ENCODE measurements at regions not wholly inside any gene's neighbourhood (a gene's known extent, or its start where the extent isn't known, plus 50 kb on each side); places are given as distances from the start of the nearest gene placed in this dataset.

DNA sequence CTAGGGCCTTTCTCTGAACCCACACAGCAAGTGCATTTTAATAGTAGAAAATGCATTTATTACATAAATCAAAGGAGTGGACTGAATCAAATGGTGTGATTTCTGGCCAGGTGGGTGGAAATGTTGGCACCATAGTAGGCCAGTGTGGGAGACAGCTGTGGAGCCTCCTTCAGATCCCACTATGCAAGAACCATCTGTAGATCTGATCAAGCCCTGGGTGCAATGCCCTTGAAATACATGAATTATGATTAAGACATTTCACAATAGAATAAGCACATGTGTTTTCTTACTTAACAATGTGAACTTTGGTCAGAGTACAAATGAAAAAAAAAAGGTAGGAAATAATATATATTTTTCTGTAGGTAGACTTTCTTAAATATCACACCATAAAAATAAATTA, 204.3 kb downstream of the PCDH7 start:
- Mint-ChIP-seq H3K4me1 (no peaks in the 10 kb centered on the region), H3K36me3 (no peaks in the 10 kb centered on the region), H3K27me3 (no peaks in the 10 kb centered on the region), H3K9me3 (no peaks in the 10 kb centered on the region), H3K27ac (no peak overlapping the region), H3K4me3 (no peak overlapping the region)
- ATAC-seq: no peak

DNA sequence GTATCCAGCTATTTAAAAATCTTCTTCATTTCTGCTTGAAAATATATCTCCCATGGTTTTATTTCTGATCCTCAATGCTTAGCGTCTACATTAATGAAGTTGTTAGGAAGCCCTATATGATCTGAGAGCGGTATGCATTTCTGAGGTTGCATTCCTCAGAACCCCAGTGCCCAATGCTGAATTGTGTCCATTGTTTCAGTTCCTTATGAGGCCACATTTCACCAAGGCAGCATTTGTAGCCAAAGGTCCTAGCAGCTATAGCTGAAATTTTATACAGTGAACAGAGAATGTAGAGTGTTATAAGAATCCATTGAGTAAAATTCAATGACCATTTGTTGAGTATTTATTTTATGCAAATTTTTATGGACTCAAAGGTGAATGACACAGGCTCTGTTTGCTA, 209.5 kb downstream of the PCDH7 start:
- Mint-ChIP-seq H3K27ac (no peak overlapping the region), H3K4me1 (no peaks in the 10 kb centered on the region), H3K27me3 (no peaks in the 10 kb centered on the region), H3K4me3 (no peak overlapping the region), H3K9me3 (peaks cover 6% of the 10 kb centered on the region), H3K36me3 (no peaks in the 10 kb centered on the region)
- ATAC-seq: no peak

DNA sequence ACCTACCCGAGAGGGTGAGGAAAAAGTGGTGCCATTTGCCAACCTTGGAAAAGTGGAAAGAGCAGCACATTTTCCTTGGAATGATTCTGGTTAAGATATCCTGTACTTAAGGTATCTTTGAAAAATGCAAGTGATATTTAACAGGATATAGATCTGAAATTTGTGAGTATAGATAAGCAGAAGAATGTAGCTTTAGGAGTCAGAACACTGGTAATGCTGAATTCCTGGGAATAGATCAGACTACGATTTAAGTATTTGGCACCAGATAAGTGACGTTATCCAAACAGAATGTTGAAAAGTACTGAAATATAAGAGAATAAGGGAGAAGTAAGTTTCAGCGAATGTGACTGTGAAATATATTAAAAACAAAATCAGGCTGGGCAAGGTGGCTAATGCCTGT, 210.1 kb downstream of the PCDH7 start:
- no peaks in the 10 kb centered on the region for H3K4me1 Mint-ChIP-seq
- no peaks in the 10 kb centered on the region for H3K27me3 Mint-ChIP-seq
- H3K9me3 Mint-ChIP-seq: peaks cover 6% of the 10 kb centered on the region
- no peak overlapping the region for H3K4me3 Mint-ChIP-seq
- ATAC-seq: no peak
- H3K36me3 Mint-ChIP-seq: no peaks in the 10 kb centered on the region
- H3K27ac Mint-ChIP-seq: no peak overlapping the region

DNA sequence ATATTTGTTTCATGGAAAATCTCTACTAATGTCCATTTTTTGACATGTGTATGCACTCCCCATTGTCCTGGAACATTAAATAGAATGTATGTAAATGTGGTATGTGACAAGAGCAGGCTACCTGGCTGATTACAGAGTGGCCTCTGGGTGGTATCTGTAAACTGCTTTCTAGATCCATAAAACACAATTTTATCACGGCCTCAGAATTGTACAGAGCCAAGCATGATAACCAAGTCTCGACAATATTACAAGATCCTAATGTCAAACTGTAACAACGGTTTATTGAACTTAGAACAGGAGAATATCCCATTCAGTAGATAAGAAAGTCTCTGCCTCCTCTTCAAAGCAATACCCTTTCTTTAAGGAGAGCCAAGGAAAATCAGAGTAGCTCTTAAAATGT, 212.4 kb downstream of the PCDH7 start:
- ATAC-seq: no peak
- H3K4me1 Mint-ChIP-seq: no peaks in the 10 kb centered on the region
- H3K27ac Mint-ChIP-seq: no peak overlapping the region
- no peaks in the 10 kb centered on the region for H3K27me3 Mint-ChIP-seq
- peaks cover 6% of the 10 kb centered on the region for H3K9me3 Mint-ChIP-seq
- no peak overlapping the region for H3K4me3 Mint-ChIP-seq
- no peaks in the 10 kb centered on the region for H3K36me3 Mint-ChIP-seq

DNA sequence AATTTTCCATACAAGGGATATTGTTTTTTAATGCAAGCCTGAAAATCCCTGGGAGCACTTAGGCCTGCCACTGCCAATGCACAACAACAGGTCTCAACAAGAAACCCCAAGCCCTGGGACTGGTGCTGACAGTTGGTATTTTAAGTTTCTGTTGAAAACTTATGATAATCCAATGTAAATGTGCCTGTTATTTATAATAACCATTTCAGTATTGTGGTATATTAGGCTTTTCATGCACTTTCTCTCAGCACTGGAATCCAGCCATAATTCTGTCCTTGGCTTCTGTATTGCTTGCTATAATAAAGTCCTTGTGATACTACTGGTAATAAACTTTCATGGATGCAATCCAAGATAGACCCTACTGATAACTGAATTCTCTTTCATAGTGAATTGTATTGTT, 218.9 kb downstream of the PCDH7 start:
- Mint-ChIP-seq H3K4me1 (no peaks in the 10 kb centered on the region), H3K27ac (no peak overlapping the region), H3K9me3 (no peaks in the 10 kb centered on the region), H3K36me3 (no peaks in the 10 kb centered on the region), H3K27me3 (no peaks in the 10 kb centered on the region), H3K4me3 (no peak overlapping the region)
- ATAC-seq: no peak

DNA sequence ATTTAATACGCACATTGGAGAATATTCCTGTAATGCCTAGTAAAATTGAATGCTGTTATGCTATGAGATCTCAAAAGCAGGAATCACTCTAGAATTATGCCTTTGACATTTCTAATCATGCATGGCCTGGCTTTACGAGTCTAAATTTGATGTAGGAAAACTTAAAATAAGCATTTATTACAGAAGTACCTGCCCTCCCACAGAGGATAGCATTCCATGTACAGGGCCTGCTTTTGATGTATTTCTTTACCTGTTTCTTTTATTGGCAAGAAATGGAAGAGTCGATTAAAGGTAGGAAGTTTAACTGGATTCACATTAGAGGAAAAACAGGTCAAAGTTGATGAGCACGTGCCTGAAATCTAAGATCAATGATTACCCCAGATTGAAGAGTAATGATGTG, 219.5 kb downstream of the PCDH7 start:
- Mint-ChIP-seq H3K9me3 (no peaks in the 10 kb centered on the region), H3K27ac (no peak overlapping the region), H3K4me3 (no peak overlapping the region), H3K4me1 (no peaks in the 10 kb centered on the region), H3K27me3 (no peaks in the 10 kb centered on the region), H3K36me3 (no peaks in the 10 kb centered on the region)
- no peak for ATAC-seq

DNA sequence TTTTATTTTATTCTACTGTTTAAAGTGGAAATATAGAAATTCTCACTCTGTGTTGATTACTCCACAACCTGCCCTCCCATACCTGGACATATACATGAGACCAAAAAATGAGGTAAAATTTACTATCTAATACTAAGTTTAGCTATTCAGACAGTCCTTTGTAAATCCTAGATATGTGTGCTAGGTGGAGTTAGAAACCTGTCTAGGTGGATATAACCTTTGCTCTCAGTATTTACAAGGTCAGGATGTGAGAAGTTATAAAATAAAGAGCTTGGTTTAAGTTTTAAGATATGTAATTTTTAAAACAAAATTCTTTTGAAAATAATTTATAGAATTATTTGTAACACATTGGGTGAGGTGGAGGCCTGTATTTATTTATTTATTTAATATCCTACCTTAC, 221.5 kb downstream of the PCDH7 start:
- no peak for ATAC-seq
- Mint-ChIP-seq H3K4me1 (no peaks in the 10 kb centered on the region), H3K27me3 (no peaks in the 10 kb centered on the region), H3K9me3 (no peaks in the 10 kb centered on the region), H3K36me3 (no peaks in the 10 kb centered on the region), H3K4me3 (no peak overlapping the region), H3K27ac (no peak overlapping the region)

DNA sequence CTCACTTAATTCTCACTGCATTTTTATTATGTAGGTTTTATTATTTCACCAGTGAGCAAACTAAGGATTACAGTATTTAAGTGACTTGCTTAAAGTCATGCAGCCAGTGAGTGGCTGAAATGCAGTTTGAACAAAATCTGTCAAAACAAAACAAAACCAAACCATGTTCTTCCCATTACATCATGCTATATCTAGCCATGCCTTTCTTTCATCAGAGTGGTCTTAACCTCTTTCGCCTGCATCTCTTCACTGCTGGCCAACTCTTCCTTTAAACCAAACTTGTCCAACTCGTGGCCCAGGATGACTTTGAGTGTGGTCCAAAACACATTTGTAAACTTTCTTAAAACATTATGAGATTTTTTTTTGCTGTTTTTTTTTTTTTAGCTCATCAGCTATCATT, 223.2 kb downstream of the PCDH7 start:
- no peak for ATAC-seq
- H3K9me3 Mint-ChIP-seq: no peaks in the 10 kb centered on the region

DNA sequence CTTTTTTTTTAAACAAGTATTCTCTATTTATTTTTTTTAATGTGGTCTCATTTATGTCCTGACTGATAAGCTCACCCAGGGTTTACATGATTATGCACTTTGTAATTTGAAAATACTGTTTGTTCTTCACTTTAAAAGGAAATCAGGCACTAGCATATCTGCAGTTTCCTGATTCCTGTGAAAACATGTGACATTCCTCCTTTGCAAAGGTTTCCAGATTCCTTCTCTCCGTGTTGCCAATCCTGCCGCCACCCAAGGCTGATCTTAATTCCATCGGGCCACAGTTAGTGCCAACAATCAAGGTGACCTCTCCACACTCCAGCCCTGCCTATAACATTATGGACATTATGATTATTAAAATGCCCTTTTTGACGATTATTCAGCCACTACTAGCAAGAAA, 225.4 kb downstream of the PCDH7 start:
- H3K27me3 Mint-ChIP-seq: no peaks in the 10 kb centered on the region

More for the DNA sequence above, 223.2 kb downstream of the PCDH7 start:
- Mint-ChIP-seq H3K4me3 (no peak overlapping the region), H3K36me3 (no peaks in the 10 kb centered on the region), H3K4me1 (no peaks in the 10 kb centered on the region), H3K27ac (no peak overlapping the region), H3K27me3 (no peaks in the 10 kb centered on the region)

DNA sequence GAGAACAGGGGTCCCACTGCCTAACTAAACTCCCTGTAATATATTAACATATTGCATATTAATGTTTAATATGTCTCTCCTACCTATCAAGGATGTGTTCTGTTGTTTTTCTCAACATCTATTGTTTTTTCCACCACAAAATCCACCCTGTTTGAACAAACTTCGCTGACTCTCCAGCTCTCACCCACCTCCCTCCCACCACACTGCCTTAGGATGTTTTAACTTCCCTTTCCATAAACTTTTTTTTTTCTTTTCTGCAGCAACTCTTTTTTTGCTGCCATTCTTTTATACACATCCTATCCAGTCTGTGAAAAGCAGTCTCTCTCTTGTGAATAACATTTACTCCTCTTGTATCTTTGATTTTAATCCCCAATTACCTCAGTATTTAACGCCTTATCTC, 226.1 kb downstream of the PCDH7 start:
- no peaks in the 10 kb centered on the region for H3K36me3 Mint-ChIP-seq
- H3K9me3 Mint-ChIP-seq: no peaks in the 10 kb centered on the region
- no peak overlapping the region for H3K4me3 Mint-ChIP-seq
- ATAC-seq: no peak
- no peak overlapping the region for H3K27ac Mint-ChIP-seq
- H3K4me1 Mint-ChIP-seq: no peaks in the 10 kb centered on the region
- no peaks in the 10 kb centered on the region for H3K27me3 Mint-ChIP-seq

More for the DNA sequence above, 225.4 kb downstream of the PCDH7 start:
- no peak for ATAC-seq
- Mint-ChIP-seq H3K4me3 (no peak overlapping the region), H3K36me3 (no peaks in the 10 kb centered on the region), H3K9me3 (no peaks in the 10 kb centered on the region), H3K27ac (no peak overlapping the region), H3K4me1 (no peaks in the 10 kb centered on the region)

DNA sequence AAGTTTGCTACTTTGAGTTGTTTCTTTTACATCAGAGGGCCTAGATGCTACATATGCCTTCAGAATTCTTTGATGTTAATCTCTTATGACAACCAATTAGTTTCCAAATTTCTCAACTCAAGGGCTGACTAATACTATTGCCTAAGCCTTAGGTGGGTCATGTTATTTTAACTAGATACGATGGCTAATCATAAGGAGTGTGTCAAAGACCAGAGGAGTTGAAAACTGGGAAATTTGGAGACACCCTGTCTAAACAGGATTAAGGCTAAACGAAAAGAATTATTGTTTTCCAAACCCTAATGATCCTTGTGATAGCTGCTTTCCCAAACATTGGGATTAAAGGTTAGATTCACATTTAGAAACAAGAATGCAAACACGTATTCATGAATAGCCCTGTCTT, 228.5 kb downstream of the PCDH7 start:
- Mint-ChIP-seq H3K4me1 (no peaks in the 10 kb centered on the region), H3K27me3 (no peaks in the 10 kb centered on the region), H3K9me3 (no peaks in the 10 kb centered on the region), H3K36me3 (no peaks in the 10 kb centered on the region), H3K27ac (no peak overlapping the region), H3K4me3 (no peak overlapping the region)
- no peak for ATAC-seq

DNA sequence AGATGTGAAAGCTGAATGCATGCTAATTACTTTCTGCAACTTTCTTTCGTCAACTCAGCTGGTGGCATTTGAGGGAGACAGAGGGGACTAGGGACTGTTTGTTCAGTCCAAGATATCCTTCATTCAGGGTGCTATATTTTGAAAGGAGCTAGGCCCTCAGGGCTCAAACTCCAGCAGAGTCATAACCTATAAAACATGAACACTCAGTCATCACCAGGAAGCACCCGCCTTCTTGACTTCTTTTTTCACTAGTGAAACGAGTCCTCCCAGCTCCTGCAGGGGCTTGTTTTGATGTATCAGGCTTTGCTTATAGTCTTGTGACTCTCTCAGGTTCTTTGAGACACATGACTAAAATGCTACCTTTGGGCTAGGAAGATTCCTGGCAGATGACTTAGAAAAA, 230.6 kb downstream of the PCDH7 start:
- no peak overlapping the region for H3K27ac Mint-ChIP-seq
- no peak for ATAC-seq
- H3K4me3 Mint-ChIP-seq: no peak overlapping the region
- H3K27me3 Mint-ChIP-seq: no peaks in the 10 kb centered on the region
- H3K36me3 Mint-ChIP-seq: no peaks in the 10 kb centered on the region
- no peaks in the 10 kb centered on the region for H3K9me3 Mint-ChIP-seq
- H3K4me1 Mint-ChIP-seq: no peaks in the 10 kb centered on the region

DNA sequence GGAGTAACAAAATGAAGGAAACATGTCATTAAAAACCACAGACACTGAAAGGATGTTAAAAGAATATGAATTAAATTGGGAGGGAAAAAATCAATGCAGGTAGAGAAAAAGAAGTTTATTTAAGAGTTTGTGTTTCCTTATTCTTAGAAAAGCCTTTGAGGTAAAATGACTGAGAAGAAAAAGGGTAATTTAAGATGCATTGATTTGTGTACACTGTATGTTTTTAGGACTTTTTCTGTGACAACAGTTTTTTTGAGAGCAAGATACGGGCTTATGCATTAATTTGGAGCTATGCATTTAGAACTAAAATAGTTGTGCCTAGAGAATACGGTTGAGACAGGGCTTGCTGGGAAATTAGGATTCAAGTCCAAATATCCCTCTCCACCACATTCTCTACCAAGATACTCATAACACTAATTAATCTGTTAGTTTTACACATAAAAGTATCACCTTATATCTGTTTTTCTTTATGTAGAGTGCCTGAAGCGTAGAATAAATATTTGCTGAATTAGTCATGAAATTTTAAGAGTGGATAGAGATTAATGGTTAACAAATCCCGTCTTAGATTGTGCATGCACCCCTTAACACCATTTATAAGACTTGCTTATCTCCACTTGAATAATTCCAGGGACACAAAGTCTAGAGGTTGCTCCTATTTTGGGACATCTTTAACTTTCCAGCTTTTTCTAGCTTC, 232.5 kb downstream of the PCDH7 start:
- Mint-ChIP-seq H3K4me3 (no peak overlapping the region), H3K9me3 (no peaks in the 10 kb centered on the region), H3K27ac (no peak overlapping the region), H3K36me3 (no peaks in the 10 kb centered on the region), H3K4me1 (no peaks in the 10 kb centered on the region), H3K27me3 (no peaks in the 10 kb centered on the region)
- no peak for ATAC-seq

DNA sequence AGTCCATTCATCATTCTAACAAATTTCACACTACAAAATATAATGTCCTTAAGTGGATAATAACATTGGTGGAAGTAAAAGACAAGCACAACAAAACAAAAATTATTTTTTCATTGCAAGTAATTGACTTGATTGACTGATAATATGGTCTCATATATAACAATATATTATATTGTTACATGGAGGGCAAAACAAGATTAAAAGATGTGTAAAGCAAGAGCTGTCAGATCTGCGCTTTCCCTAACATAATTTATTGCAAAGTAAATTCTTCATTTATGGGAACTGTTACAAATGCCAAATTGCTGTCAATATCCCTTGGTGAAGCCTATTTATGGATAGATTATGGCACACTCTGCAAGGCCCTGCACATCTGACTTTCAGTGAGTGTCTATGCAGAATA, 233.6 kb downstream of the PCDH7 start:
- Mint-ChIP-seq H3K36me3 (no peaks in the 10 kb centered on the region), H3K9me3 (no peaks in the 10 kb centered on the region), H3K4me1 (no peaks in the 10 kb centered on the region), H3K4me3 (no peak overlapping the region), H3K27ac (no peak overlapping the region), H3K27me3 (no peaks in the 10 kb centered on the region)
- no peak for ATAC-seq

DNA sequence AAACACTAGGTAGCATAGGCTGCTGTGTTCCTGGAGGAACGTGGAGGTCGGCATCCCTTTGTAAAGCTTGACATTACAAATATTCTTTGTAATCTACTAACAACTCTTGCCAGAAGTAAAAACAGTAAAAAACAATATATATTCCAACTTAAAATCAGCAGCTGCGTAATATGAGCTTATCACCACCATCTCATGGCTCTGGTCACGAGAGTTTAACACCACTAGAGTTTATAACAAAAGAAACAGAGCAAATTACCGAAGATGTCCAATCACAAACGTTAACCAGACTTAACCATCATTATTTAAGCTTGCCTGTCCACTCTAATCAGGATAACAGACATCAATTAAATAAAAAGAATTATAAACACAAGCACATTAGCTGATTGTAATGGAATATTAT, 236.7 kb downstream of the PCDH7 start:
- no peak for ATAC-seq

DNA sequence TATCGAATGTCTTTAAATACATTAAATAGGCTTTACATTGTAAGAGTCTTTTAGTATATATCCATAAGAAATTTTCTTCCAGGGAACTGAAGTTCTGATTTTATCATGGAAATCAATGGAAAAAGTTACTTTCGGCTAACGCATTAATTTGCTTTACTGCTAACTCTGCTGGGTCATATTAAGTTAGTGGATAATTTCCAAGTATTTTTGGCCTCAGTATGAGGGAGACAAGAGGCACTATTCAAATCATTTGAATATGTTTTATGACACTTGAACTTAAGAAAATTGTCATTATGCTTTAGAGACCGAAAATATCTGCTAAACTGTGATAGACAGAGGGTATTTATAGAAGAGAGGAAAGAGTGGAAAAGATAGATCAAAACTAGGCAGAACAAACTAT, 237.5 kb downstream of the PCDH7 start:
- Mint-ChIP-seq H3K27ac (no peak overlapping the region), H3K27me3 (no peaks in the 10 kb centered on the region), H3K4me3 (no peak overlapping the region), H3K9me3 (no peaks in the 10 kb centered on the region), H3K36me3 (no peaks in the 10 kb centered on the region), H3K4me1 (no peaks in the 10 kb centered on the region)
- ATAC-seq: no peak

More for the DNA sequence above, 236.7 kb downstream of the PCDH7 start:
- no peaks in the 10 kb centered on the region for H3K4me1 Mint-ChIP-seq
- H3K36me3 Mint-ChIP-seq: no peaks in the 10 kb centered on the region
- no peak overlapping the region for H3K4me3 Mint-ChIP-seq
- no peak overlapping the region for H3K27ac Mint-ChIP-seq
- H3K27me3 Mint-ChIP-seq: no peaks in the 10 kb centered on the region
- H3K9me3 Mint-ChIP-seq: no peaks in the 10 kb centered on the region

All from stimulated activated memory B cell treated with anti-CD40 and anti-IgM and Interleukin-4, amounts not matched to agents 10 μg/mL and 1 μg/mL and 100 μg/mL, for 72 hours (primary cell).